HepG2 (cell line): ENCODE measurements at regions not wholly inside any gene's neighbourhood (a gene's known extent, or its start where the extent isn't known, plus 50 kb on each side); places are given as distances from the start of the nearest gene placed in this dataset.

Experiments used
- ATAC-seq: fragments of 200-7000 bp; cut with Tn5 transposase; 3 replicates; pipeline ENCODE4 v1.9.1; 2020; ENCODE audit warnings: mild to moderate bottlenecking, moderate library complexity
- BruUV-seq: library from RNA; stranded (reverse); fragments of 400-500 nt; replicated peaks from 2 replicates; lab custom pipeline; 2021; lab: Mats Ljungman, UMichigan
- CTCF ChIA-PET: fragments of 300-600 bp; formaldehyde crosslinking; extraction: SDS; loops from one replicate; lab custom pipeline; 2021; ENCODE audit warnings: low total read pairs, inconsistent platforms, low intra/inter-chr PET ratio; lab: Yijun Ruan, JAX
- POLR2A ChIA-PET: fragments of 350-600 bp; sonication (Branson Sonifier 250); formaldehyde crosslinking; loops from one replicate; lab custom pipeline; 2020; ENCODE audit warnings: antibody characterized with exemption, inconsistent platforms; lab: Yijun Ruan, JAX
- DNase-seq: peaks from one replicate; pipeline ENCODE4 v3.0.0-alpha.2; 2015; ENCODE audit warnings: low spot score
- FAIRE-seq: peaks from 3 replicates; lab custom pipeline; 2011; peaks lifted over from hg19 to GRCh38; lab: Jason Lieb, UNC
- H2AFZ ChIP-seq: one replicate; pipeline ENCODE4 v1.6.1; 2011; ENCODE audit warnings: low read length, inconsistent platforms
- H3K27ac ChIP-seq: fragments of 300-600 bp; 3 replicates; pipeline ENCODE4 v1.8.0; 2011; ENCODE audit warnings: mixed run types, mild to moderate bottlenecking, mixed read lengths, low read length, inconsistent platforms; ENCODE audit not compliant: insufficient read depth; ENCODE audit errors: extremely low read length
- H3K27me3 ChIP-seq, 2 experiments: fragments of 200-600 bp in 1 of 2; 2 replicates in 1 of 2; 3 replicates in 1 of 2; pipeline versions ENCODE4 v1.6.0 to v1.8.0; 2011; ENCODE audit warnings: low read length in 2 of 2, mild to moderate bottlenecking in 2 of 2, moderate library complexity in 2 of 2, inconsistent platforms in 1 of 2; ENCODE audit not compliant: insufficient read depth in 2 of 2, control insufficient read depth in 1 of 2
- H3K36me3 ChIP-seq, 2 experiments: fragments of 200-600 bp in 1 of 2; replicated peaks in 1 of 2; 2 replicates in 1 of 2; 3 replicates in 1 of 2; pipeline versions ENCODE4 v1.5.1 to v1.8.0; 2011; ENCODE audit warnings: low read length in 2 of 2, inconsistent platforms in 1 of 2; ENCODE audit not compliant: insufficient read depth in 2 of 2, control insufficient read depth in 1 of 2
- H3K4me1 ChIP-seq: 2 replicates; pipeline ENCODE4 v1.5.1; 2012; ENCODE audit warnings: low read length, inconsistent platforms; ENCODE audit not compliant: insufficient read depth
- H3K4me2 ChIP-seq: 2 replicates; pipeline ENCODE4 v1.6.0; 2011; ENCODE audit warnings: low read depth, low read length, inconsistent platforms
- H3K4me3 ChIP-seq, 3 experiments: fragments of 200-600 bp in 1 of 3; sonication (generic), shearing (Covaris generic) in 1 of 3; replicated peaks in 1 of 3; 2 replicates each; pipeline ENCODE4 v1.5.1; 2011 to 2016; ENCODE audit warnings: low read length in 3 of 3, inconsistent platforms in 2 of 3, low read depth in 2 of 3, mild to moderate bottlenecking in 2 of 3, control low read depth in 1 of 3, mixed read lengths in 1 of 3; ENCODE audit not compliant: insufficient read depth in 1 of 3
- H3K79me2 ChIP-seq: one replicate; pipeline ENCODE4 v1.6.1; 2011; ENCODE audit warnings: low read length, inconsistent platforms; ENCODE audit not compliant: insufficient read depth
- H3K9ac ChIP-seq: 2 replicates; pipeline ENCODE4 v1.6.0; 2011; ENCODE audit warnings: mild to moderate bottlenecking, low read depth, low read length, inconsistent platforms; ENCODE audit not compliant: insufficient read depth
- H3K9me3 ChIP-seq: 2 replicates; pipeline ENCODE4 v1.5.1; 2012; ENCODE audit warnings: mild to moderate bottlenecking, low read length
- H4K20me1 ChIP-seq: 2 replicates; pipeline ENCODE4 v1.6.0; 2011; ENCODE audit warnings: inconsistent platforms, mild to moderate bottlenecking, low read length, moderate library complexity; ENCODE audit not compliant: insufficient read depth
- CBX5 ChIP-seq: sonication (generic); formaldehyde crosslinking; IDR thresholded peaks from 2 replicates; pipeline ENCODE4 v1.4.0; 2020; ENCODE audit warnings: missing genetic modification reagents, borderline replicate concordance
- FOSL1 ChIP-seq: sonication (generic); formaldehyde crosslinking; IDR thresholded peaks from 2 replicates; pipeline ENCODE4 v1.9.0; 2021; ENCODE audit warnings: missing genetic modification reagents, borderline replicate concordance
- GTF2F1 ChIP-seq: fragments of 150-350 bp; IDR thresholded peaks from 2 replicates; pipeline ENCODE4 v1.6.1; 2014; ENCODE audit warnings: low read length
- NPAS2 ChIP-seq: sonication (generic); formaldehyde crosslinking; IDR thresholded peaks from 2 replicates; pipeline ENCODE4 v1.8.0; 2022; ENCODE audit warnings: mild to moderate bottlenecking, missing genetic modification reagents, borderline replicate concordance
- NR2F6 ChIP-seq, 2 experiments: IDR thresholded peaks; 2 replicates each; pipeline ENCODE4 v1.6.1; 2016; ENCODE audit warnings: antibody characterized with exemption in 1 of 2, mild to moderate bottlenecking in 1 of 2
- SAFB2 ChIP-seq: sonication (generic); formaldehyde crosslinking; IDR thresholded peaks from 2 replicates; pipeline ENCODE4 v1.5.1; 2020; ENCODE audit warnings: missing genetic modification reagents, low read depth, mild to moderate bottlenecking, borderline replicate concordance
- SALL1 ChIP-seq: sonication (generic); formaldehyde crosslinking; IDR thresholded peaks from 2 replicates; pipeline ENCODE4 v1.8.0; 2022; ENCODE audit warnings: mild to moderate bottlenecking, missing genetic modification reagents
- SIN3B ChIP-seq: fragments of 150-350 bp; IDR thresholded peaks from 2 replicates; pipeline ENCODE4 v1.6.1; 2014; ENCODE audit warnings: low read length
- SRSF4 ChIP-seq: fragments of 200-400 bp; formaldehyde crosslinking; IDR thresholded peaks from one replicate; pipeline ENCODE4 v1.6.1; 2018; ENCODE audit warnings: mild to moderate bottlenecking, low read depth, low read length, moderate library complexity; ENCODE audit not compliant: poor library complexity, severe bottlenecking
- TCF12 ChIP-seq, 2 experiments: fragments of 450-650 bp in 1 of 2; sonication (generic) in 1 of 2; formaldehyde crosslinking in 1 of 2; IDR thresholded peaks; 2 replicates each; pipeline versions ENCODE4 v1.6.1 to v1.8.0; 2017 to 2022; ENCODE audit warnings: antibody characterized with exemption in 1 of 2, mild to moderate bottlenecking in 1 of 2, missing genetic modification reagents in 1 of 2, moderate library complexity in 1 of 2
- ZFP82 ChIP-seq: sonication (generic); formaldehyde crosslinking; IDR thresholded peaks from 2 replicates; pipeline ENCODE4 v1.5.1; 2020; ENCODE audit warnings: mild to moderate bottlenecking, missing genetic modification reagents, borderline replicate concordance
- ZNF282 ChIP-seq: fragments of 450-650 bp; IDR thresholded peaks from 2 replicates; pipeline ENCODE4 v1.6.1; 2018; ENCODE audit not compliant: partially characterized antibody
- ZNF441 ChIP-seq: sonication (generic); formaldehyde crosslinking; IDR thresholded peaks from 2 replicates; pipeline ENCODE4 v1.7.0; 2021; ENCODE audit warnings: missing genetic modification reagents, borderline replicate concordance
- ZNF446 ChIP-seq: sonication (generic); formaldehyde crosslinking; IDR thresholded peaks from 2 replicates; pipeline ENCODE4 v1.5.0; 2020; ENCODE audit warnings: mild to moderate bottlenecking, missing genetic modification reagents
- ZNF614 ChIP-seq: IDR thresholded peaks from 2 replicates; pipeline ENCODE4 v1.6.1; 2018; ENCODE audit warnings: missing biosample characterization, missing genetic modification reagents, inconsistent platforms, borderline replicate concordance
- ZNF7 ChIP-seq: IDR thresholded peaks from 2 replicates; pipeline ENCODE4 v1.6.1; 2016; ENCODE audit warnings: missing biosample characterization, missing genetic modification reagents
- in situ Hi-C: cut with HindIII; loops from 2 replicates; pipeline ENCODE4 v1.10.0; 2017; ENCODE audit warnings: low pct_unique_long_range_greater_than_20kb; ENCODE audit not compliant: extremely low pct_ligation_motif_present
- intact Hi-C: fragments of 100-400 bp; cut with micrococcal nuclease; formaldehyde crosslinking; loops from one replicate; pipeline ENCODE4 v1.10.0; 2022; ENCODE audit not compliant: unreplicated experiment
- TF ChIP-seq, protein P1 (sequence below): sonication (generic); formaldehyde crosslinking; IDR thresholded peaks from 2 replicates; pipeline ENCODE4 v1.9.0; 2022; ENCODE audit warnings: low read depth, missing genetic modification reagents
- TF ChIP-seq, protein P2 (sequence below): sonication (generic); formaldehyde crosslinking; IDR thresholded peaks from 2 replicates; pipeline ENCODE4 v1.4.0; 2020; ENCODE audit warnings: missing genetic modification reagents, borderline replicate concordance
- TF ChIP-seq, protein P3 (sequence below): sonication (generic); formaldehyde crosslinking; IDR thresholded peaks from 2 replicates; pipeline ENCODE4 v1.4.0; 2020; ENCODE audit warnings: missing genetic modification reagents

DNA sequence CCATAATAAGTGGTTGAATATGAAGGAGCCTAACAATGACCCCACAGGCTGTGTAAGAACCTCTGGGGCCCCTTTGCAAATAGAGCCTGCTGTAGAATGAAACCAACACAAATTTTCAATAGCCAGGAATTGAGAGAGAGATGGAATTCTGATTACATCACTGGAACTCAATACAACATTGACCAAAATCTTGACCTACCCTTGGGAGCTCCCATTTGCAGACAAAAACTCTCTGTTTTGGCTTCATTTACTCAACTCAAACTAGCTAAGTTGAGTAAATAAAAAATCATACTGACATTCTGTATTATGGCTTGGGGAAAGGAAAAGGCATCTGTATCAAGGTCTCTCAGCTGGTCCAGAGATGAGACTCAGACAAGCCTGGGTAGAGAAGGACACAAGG is 91.0 kb downstream of the TBX3 start:
- H4K20me1 ChIP-seq: no peaks in the 10 kb centered on the region
- in situ Hi-C loops: no loop called here
- ATAC-seq (no peak), FAIRE-seq (no peak), DNase-seq (no peak)
- H3K4me1 ChIP-seq: peaks cover 7% of the 10 kb centered on the region; the same call in 1 of the 2 replicates
- no peaks in the 10 kb centered on the region for H3K36me3 ChIP-seq
- no peak overlapping the region for H3K27ac ChIP-seq
- no peak for TF ChIP-seq SIN3B
- TF ChIP-seq GTF2F1: no peak
- TF ChIP-seq ZNF614 (CRISPR knock-in tag): no peak
- TF ChIP-seq, protein P1, sequence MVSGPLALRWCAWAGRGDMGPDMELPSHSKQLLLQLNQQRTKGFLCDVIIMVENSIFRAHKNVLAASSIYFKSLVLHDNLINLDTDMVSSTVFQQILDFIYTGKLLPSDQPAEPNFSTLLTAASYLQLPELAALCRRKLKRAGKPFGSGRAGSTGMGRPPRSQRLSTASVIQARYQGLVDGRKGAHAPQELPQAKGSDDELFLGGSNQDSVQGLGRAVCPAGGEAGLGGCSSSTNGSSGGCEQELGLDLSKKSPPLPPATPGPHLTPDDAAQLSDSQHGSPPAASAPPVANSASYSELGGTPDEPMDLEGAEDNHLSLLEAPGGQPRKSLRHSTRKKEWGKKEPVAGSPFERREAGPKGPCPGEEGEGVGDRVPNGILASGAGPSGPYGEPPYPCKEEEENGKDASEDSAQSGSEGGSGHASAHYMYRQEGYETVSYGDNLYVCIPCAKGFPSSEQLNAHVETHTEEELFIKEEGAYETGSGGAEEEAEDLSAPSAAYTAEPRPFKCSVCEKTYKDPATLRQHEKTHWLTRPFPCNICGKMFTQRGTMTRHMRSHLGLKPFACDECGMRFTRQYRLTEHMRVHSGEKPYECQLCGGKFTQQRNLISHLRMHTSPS (CRISPR knock-in tag): no peak
- no peak for TF ChIP-seq ZFP82 (CRISPR knock-in tag)
- TF ChIP-seq SRSF4: no peak
- no peak for TF ChIP-seq SAFB2 (CRISPR knock-in tag)
- TF ChIP-seq NPAS2: no peak
- TF ChIP-seq ZNF282: no peak
- TF ChIP-seq ZNF7 (CRISPR knock-in tag): no peak
- TF ChIP-seq ZNF441 (CRISPR knock-in tag): no peak
- no peak for TF ChIP-seq SALL1 (CRISPR knock-in tag)
- no peak for TF ChIP-seq ZNF446 (CRISPR knock-in tag)
- TF ChIP-seq FOSL1 (CRISPR knock-in tag): no peak
- TF ChIP-seq, protein P2, sequence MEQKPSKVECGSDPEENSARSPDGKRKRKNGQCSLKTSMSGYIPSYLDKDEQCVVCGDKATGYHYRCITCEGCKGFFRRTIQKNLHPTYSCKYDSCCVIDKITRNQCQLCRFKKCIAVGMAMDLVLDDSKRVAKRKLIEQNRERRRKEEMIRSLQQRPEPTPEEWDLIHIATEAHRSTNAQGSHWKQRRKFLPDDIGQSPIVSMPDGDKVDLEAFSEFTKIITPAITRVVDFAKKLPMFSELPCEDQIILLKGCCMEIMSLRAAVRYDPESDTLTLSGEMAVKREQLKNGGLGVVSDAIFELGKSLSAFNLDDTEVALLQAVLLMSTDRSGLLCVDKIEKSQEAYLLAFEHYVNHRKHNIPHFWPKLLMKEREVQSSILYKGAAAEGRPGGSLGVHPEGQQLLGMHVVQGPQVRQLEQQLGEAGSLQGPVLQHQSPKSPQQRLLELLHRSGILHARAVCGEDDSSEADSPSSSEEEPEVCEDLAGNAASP (CRISPR knock-in tag): no peak
- TF ChIP-seq NR2F6 (IDR thresholded peaks at IDR 0.05): no peak
- no peak for TF ChIP-seq NR2F6 (CRISPR knock-in tag; IDR thresholded peaks at IDR 0.05)
- TF ChIP-seq, protein P3, sequence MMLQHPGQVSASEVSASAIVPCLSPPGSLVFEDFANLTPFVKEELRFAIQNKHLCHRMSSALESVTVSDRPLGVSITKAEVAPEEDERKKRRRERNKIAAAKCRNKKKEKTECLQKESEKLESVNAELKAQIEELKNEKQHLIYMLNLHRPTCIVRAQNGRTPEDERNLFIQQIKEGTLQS (CRISPR knock-in tag): no peak
- TF ChIP-seq TCF12 (IDR thresholded peaks at IDR 0.05): no peak
- TF ChIP-seq TCF12 (CRISPR knock-in tag; IDR thresholded peaks at IDR 0.05): no peak
- TF ChIP-seq CBX5 (CRISPR knock-in tag): no peak
- H3K9me3 ChIP-seq: peaks cover 15% of the 10 kb centered on the region
- no TSS peak for BruUV-seq
- intact Hi-C loops: no loop called here
- ChIA-PET POLR2A (interaction anchor here (0.8 kb wide), 1 partner anchor 18 kb away, joined by 3 read pairs; no protein-coding TSS in a partner anchor), CTCF (no interaction called here)
- no peaks in the 10 kb centered on the region for H3K79me2 ChIP-seq
- H3K9ac ChIP-seq: no peak overlapping the region
- H3K4me2 ChIP-seq: no peak overlapping the region
- no peaks in the 10 kb centered on the region for H3K27me3 ChIP-seq
- H2AFZ ChIP-seq: no peak overlapping the region
- H3K4me3 ChIP-seq: no peak overlapping the region
